ENCODE measurements at regions not wholly inside any gene's neighbourhood (a gene's known extent, or its start where the extent isn't known, plus 50 kb on each side); places are given as distances from the start of the nearest gene placed in this dataset.
A peak's percentile ranks its signal among the peaks of the same experiment; 100 is the strongest.
"Not testable (repeated sequence)": the region's sequence is repeated elsewhere in the genome, so short reads cannot be mapped to it uniquely, and the experiment has no call there.

GRCh38 chr7:119984247-119984646, 288.7 kb upstream of the KCND2 start:
- DNase-seq (ENCODE audit: low read depth, low spot score) = no peak

- no peak for DNase-seq (ENCODE audit: low read depth, low spot score)
These were observed 284.6 kb upstream of the KCND2 start for GRCh38 chr7:119988401-119988800.

GRCh38 chr7:119994928-119995327, 278.0 kb upstream of the KCND2 start:
- no peak for DNase-seq (ENCODE audit: low read depth, low spot score)

GRCh38 chr7:119996634-119997033, 276.3 kb upstream of the KCND2 start:
- no peak for DNase-seq (ENCODE audit: low read depth, low spot score)

- DNase-seq (ENCODE audit: low read depth, low spot score) = peak; percentile 28
These were observed 273.1 kb upstream of the KCND2 start for GRCh38 chr7:119999738-120000475.

GRCh38 chr7:120005720-120006119, 267.3 kb upstream of the KCND2 start:
- DNase-seq (ENCODE audit: low read depth, low spot score) = no peak

GRCh38 chr7:120014301-120014700, 258.7 kb upstream of the KCND2 start:
- not testable (repeated sequence) for DNase-seq (ENCODE audit: low read depth, low spot score)

GRCh38 chr7:120014925-120015465, 258.0 kb upstream of the KCND2 start:
- DNase-seq (ENCODE audit: low read depth, low spot score) = peak; percentile 62

GRCh38 chr7:120021085-120021484, 251.9 kb upstream of the KCND2 start:
- DNase-seq (ENCODE audit: low read depth, low spot score) = no peak

- DNase-seq (ENCODE audit: low read depth, low spot score) = no peak
These were observed 249.3 kb upstream of the KCND2 start for GRCh38 chr7:120023494-120024167.

- DNase-seq (ENCODE audit: low read depth, low spot score) = no peak
These were observed 244.3 kb upstream of the KCND2 start for GRCh38 chr7:120028636-120029035.

GRCh38 chr7:120030876-120031275, 242.1 kb upstream of the KCND2 start:
- DNase-seq (ENCODE audit: low read depth, low spot score) = no peak

GRCh38 chr7:120033114-120033513, 239.9 kb upstream of the KCND2 start:
- DNase-seq (ENCODE audit: low read depth, low spot score) = peak; percentile 34

- DNase-seq (ENCODE audit: low read depth, low spot score) = no peak
These were observed 233.8 kb upstream of the KCND2 start for GRCh38 chr7:120039138-120039537.

GRCh38 chr7:120041798-120042197, 231.2 kb upstream of the KCND2 start:
- DNase-seq (ENCODE audit: low read depth, low spot score) = no peak

- DNase-seq (ENCODE audit: low read depth, low spot score) = no peak
These were observed 229.7 kb upstream of the KCND2 start for GRCh38 chr7:120043250-120043649.

- DNase-seq (ENCODE audit: low read depth, low spot score) = peak; percentile 26
These were observed 220.0 kb upstream of the KCND2 start for GRCh38 chr7:120052884-120053382.

- peak; percentile 10 for DNase-seq (ENCODE audit: low read depth, low spot score)
These were observed 219.5 kb upstream of the KCND2 start for GRCh38 chr7:120053390-120053961.

- no peak for DNase-seq (ENCODE audit: low read depth, low spot score)
These were observed 218.4 kb upstream of the KCND2 start for GRCh38 chr7:120054376-120055100.

- DNase-seq (ENCODE audit: low read depth, low spot score) = peak; percentile 48
These were observed 217.7 kb upstream of the KCND2 start for GRCh38 chr7:120055300-120055699.

GRCh38 chr7:120056227-120056626, 216.7 kb upstream of the KCND2 start:
- DNase-seq (ENCODE audit: low read depth, low spot score) = no peak

- no peak for DNase-seq (ENCODE audit: low read depth, low spot score)
These were observed 213.3 kb upstream of the KCND2 start for GRCh38 chr7:120059641-120060040.

All from astrocyte of the hippocampus (primary cell).